AG09309 (cell line): ENCODE measurements at regions not wholly inside any gene's neighbourhood (a gene's known extent, or its start where the extent isn't known, plus 50 kb on each side); places are given as distances from the start of the nearest gene placed in this dataset.
"Not testable (repeated sequence)": the region's sequence is repeated elsewhere in the genome, so short reads cannot be mapped to it uniquely, and the experiment has no call there.

Experiments
- DNase-seq: peaks from one replicate; pipeline ENCODE4 v3.0.0-alpha.2; 2010; ENCODE audit warnings: low read depth
- H3K4me3 ChIP-seq: 2 replicates; pipeline ENCODE4 v1.5.1; 2011; ENCODE audit warnings: mild to moderate bottlenecking, low read depth, low read length, moderate library complexity; ENCODE audit not compliant: control insufficient read depth
- TF ChIP-seq, protein P1 (sequence below): IDR thresholded peaks from 2 replicates; pipeline ENCODE4 v1.5.1; 2011; ENCODE audit warnings: mild to moderate bottlenecking, low read depth, low read length, inconsistent platforms; ENCODE audit not compliant: insufficient read depth, control insufficient read depth; ENCODE audit errors: missing control alignments

- DNase-seq, result no peak
- TF ChIP-seq, protein P1, sequence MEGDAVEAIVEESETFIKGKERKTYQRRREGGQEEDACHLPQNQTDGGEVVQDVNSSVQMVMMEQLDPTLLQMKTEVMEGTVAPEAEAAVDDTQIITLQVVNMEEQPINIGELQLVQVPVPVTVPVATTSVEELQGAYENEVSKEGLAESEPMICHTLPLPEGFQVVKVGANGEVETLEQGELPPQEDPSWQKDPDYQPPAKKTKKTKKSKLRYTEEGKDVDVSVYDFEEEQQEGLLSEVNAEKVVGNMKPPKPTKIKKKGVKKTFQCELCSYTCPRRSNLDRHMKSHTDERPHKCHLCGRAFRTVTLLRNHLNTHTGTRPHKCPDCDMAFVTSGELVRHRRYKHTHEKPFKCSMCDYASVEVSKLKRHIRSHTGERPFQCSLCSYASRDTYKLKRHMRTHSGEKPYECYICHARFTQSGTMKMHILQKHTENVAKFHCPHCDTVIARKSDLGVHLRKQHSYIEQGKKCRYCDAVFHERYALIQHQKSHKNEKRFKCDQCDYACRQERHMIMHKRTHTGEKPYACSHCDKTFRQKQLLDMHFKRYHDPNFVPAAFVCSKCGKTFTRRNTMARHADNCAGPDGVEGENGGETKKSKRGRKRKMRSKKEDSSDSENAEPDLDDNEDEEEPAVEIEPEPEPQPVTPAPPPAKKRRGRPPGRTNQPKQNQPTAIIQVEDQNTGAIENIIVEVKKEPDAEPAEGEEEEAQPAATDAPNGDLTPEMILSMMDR, result no peak
- H3K4me3 ChIP-seq, result no peak overlapping the region
Measured at GRCh38 chr1:116847688-116848531, 61.8 kb upstream of the PTGFRN start.

- H3K4me3 ChIP-seq, result no peak overlapping the region
- DNase-seq, result no peak
- TF ChIP-seq, protein P1, result no peak
Measured at GRCh38 chr1:116850436-116850835, 59.3 kb upstream of the PTGFRN start.

GRCh38 chr1:116851189-116851588 lies 58.5 kb upstream of the PTGFRN start:
- not testable (repeated sequence) for H3K4me3 ChIP-seq, DNase-seq

DNA sequence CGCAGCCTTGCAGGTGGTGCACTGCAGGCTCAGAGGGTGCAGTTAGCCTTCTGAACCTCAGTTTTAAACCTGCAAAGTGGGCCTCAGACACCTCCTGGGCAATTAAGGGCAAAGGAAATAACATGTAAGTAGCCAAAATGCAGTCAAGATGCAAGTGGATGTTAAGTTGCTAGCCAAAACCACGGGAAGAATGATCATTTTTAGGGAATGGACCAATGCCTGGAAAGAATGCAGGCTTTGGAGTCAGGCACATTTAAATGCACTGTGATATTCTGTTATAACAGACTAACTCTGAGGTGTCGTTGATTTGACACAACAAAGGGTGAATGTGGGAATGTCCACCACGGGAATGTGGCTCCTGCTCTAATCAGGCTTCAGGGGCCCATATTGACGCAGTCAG lies 57.9 kb upstream of the PTGFRN start:
- no peak for DNase-seq
- no peak overlapping the region for H3K4me3 ChIP-seq
- TF ChIP-seq, protein P1, result no peak

GRCh38 chr1:116852367-116852766 lies 57.3 kb upstream of the PTGFRN start:
- DNase-seq, result no peak
- H3K4me3 ChIP-seq, result no peak overlapping the region
- TF ChIP-seq, protein P1, result no peak

DNA sequence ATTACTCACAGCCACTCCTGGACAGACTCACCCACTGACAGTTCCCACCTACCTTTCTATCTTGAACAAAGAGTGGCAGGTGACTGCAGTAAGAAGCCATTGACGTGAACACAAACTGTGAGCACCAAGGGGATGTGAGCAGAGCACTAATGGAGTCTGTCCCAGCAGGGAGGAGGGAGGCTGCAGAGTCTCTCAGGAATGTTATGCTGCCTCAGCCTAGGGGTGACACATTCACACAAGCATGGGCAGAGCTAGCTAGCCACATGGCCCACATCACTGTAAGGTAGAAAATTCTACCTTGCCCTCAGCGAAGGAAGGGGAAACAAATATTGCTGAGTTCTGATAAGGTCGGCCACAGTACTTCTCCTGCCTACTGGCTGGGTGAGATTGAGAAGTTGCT lies 56.8 kb upstream of the PTGFRN start:
- DNase-seq, result no peak

More for the DNA sequence above, 56.8 kb upstream of the PTGFRN start:
- TF ChIP-seq, protein P1, result no peak
- no peak overlapping the region for H3K4me3 ChIP-seq
